Lung (tissue), 11 donors: ENCODE measurements at regions not wholly inside any gene's neighbourhood (a gene's known extent, or its start where the extent isn't known, plus 50 kb on each side); places are given as distances from the start of the nearest gene placed in this dataset.

Experiments used
- ATAC-seq: fragments of 200-7000 bp; cut with Tn5 transposase; one replicate; pipeline ENCODE4 v1.9.1; 2020; ENCODE audit warnings: moderate number of reproducible peaks; ENCODE audit not compliant: insufficient read depth, low FRiP score
- DNase-seq, 3 donors: peaks; one replicate each; pipeline ENCODE4 v3.0.0-alpha.2; 2013 to 2017
- H3K27ac ChIP-seq, 2 donors: one replicate each; pipeline ENCODE4 v1.5.1; 2013; ENCODE audit warnings: mild to moderate bottlenecking in 2 of 2, moderate library complexity in 2 of 2, control low read depth in 1 of 2, inconsistent platforms in 1 of 2, low read depth in 1 of 2, low read length in 1 of 2
- H3K27me3 ChIP-seq, 3 donors: one replicate each; pipeline ENCODE4 v1.5.1; 2013; ENCODE audit warnings: low read length in 2 of 3; ENCODE audit not compliant: control insufficient read depth in 3 of 3, insufficient read depth in 3 of 3
- H3K36me3 ChIP-seq, 4 donors: one replicate each; pipeline ENCODE4 v1.5.1; 2013; ENCODE audit warnings: low read length in 4 of 4, mild to moderate bottlenecking in 1 of 4, moderate library complexity in 1 of 4; ENCODE audit not compliant: control insufficient read depth in 4 of 4, insufficient read depth in 4 of 4
- H3K4me1 ChIP-seq, 5 donors: one replicate each; pipeline ENCODE4 v1.5.1; 2013; ENCODE audit warnings: low read length in 5 of 5, mild to moderate bottlenecking in 2 of 5, moderate library complexity in 1 of 5; ENCODE audit not compliant: control insufficient read depth in 5 of 5, insufficient read depth in 5 of 5
- H3K4me3 ChIP-seq: one replicate; pipeline ENCODE4 v1.5.1; 2013; ENCODE audit warnings: mild to moderate bottlenecking, control low read depth, moderate library complexity
- H3K9ac ChIP-seq, 2 donors: one replicate each; pipeline ENCODE4 v1.5.1; 2013; ENCODE audit warnings: low read length in 2 of 2, control low read depth in 1 of 2; ENCODE audit not compliant: insufficient read depth in 1 of 2
- H3K9me3 ChIP-seq, 4 donors: one replicate each; pipeline ENCODE4 v1.5.1; 2013; ENCODE audit warnings: low read length in 3 of 4, mild to moderate bottlenecking in 1 of 4, moderate library complexity in 1 of 4; ENCODE audit not compliant: control insufficient read depth in 4 of 4, insufficient read depth in 3 of 4
- CTCF ChIP-seq: IDR thresholded peaks from 2 replicates; pipeline ENCODE4 v1.5.1; 2012; ENCODE audit warnings: mild to moderate bottlenecking; ENCODE audit errors: control extremely low read depth, extremely low read depth
- WGBS, 2 donors: extraction: QIAGEN DNeasy Blood & Tissue Kit; methylation state at CpG; one replicate each; pipeline ENCODE4 v1.1.7; 2013; 5-methylcytosine and 5-hydroxymethylcytosine counted together
- donor health status: control.
- donor health status: control.
- donor health status: Bipolar disorder and iron deficiency.
- donor health status: healthy.
- donor health status: DM: yes; HTN: yes; CAD: no.

GRCh38 chr2:22912398-22912797 is 472.6 kb upstream of the KLHL29 start:
- Histone ChIP-seq H3K4me1 (no peaks in the 10 kb centered on the region), H3K9me3 (peaks cover 0 to 3% (median 0%) of the 10 kb centered on the region in 4 donors), H3K27me3 (no peaks in the 10 kb centered on the region), H3K27ac (no peak overlapping the region), H3K9ac (no peak overlapping the region), H3K4me3 (no peak overlapping the region), H3K36me3 (no peaks in the 10 kb centered on the region)
- WGBS, 2 donors = 75 to 78% methylated on average over 3 of the region's 3 CpGs
- TF ChIP-seq CTCF = no peak
- ATAC-seq = no peak
- no peak for DNase-seq

GRCh38 chr2:22929998-22930397 is 455.0 kb upstream of the KLHL29 start:
- H3K9ac ChIP-seq = no peak overlapping the region
- DNase-seq (peak in 1 of 3 donors; percentile 11), ATAC-seq (no peak)
- H3K4me3 ChIP-seq = no peak overlapping the region
- no peak overlapping the region for H3K27ac ChIP-seq
- no peaks in the 10 kb centered on the region for H3K9me3 ChIP-seq
- 50 to 63% methylated on average over 1 of the region's 1 CpG for WGBS, 2 donors
- TF ChIP-seq CTCF = no peak
- no peaks in the 10 kb centered on the region for H3K4me1 ChIP-seq
- H3K36me3 ChIP-seq = no peaks in the 10 kb centered on the region
- H3K27me3 ChIP-seq = no peaks in the 10 kb centered on the region

- 78 to 83% methylated on average over 6 of the region's 6 CpGs for WGBS, 2 donors
- Histone ChIP-seq H3K36me3 (no peaks in the 10 kb centered on the region), H3K27ac (no peak overlapping the region), H3K27me3 (no peaks in the 10 kb centered on the region), H3K4me3 (no peak overlapping the region), H3K9me3 (no peaks in the 10 kb centered on the region), H3K9ac (no peak overlapping the region), H3K4me1 (no peaks in the 10 kb centered on the region)
- ATAC-seq (no peak), DNase-seq (no peak)
- no peak for TF ChIP-seq CTCF
Observed at GRCh38 chr2:22930781-22931180, 454.2 kb upstream of the KLHL29 start.

GRCh38 chr2:22932288-22932687 is 452.7 kb upstream of the KLHL29 start:
- DNase-seq (no peak), ATAC-seq (no peak)
- 71 to 75% methylated on average over 3 of the region's 3 CpGs for WGBS, 2 donors
- no peaks in the 10 kb centered on the region for H3K27me3 ChIP-seq
- TF ChIP-seq CTCF = no peak
- H3K4me1 ChIP-seq = no peaks in the 10 kb centered on the region
- H3K9me3 ChIP-seq = no peaks in the 10 kb centered on the region
- H3K9ac ChIP-seq = no peak overlapping the region
- no peak overlapping the region for H3K4me3 ChIP-seq
- H3K36me3 ChIP-seq = no peaks in the 10 kb centered on the region
- H3K27ac ChIP-seq = no peak overlapping the region
